ENCODE measurements at regions not wholly inside any gene's neighbourhood (a gene's known extent, or its start where the extent isn't known, plus 50 kb on each side); places are given as distances from the start of the nearest gene placed in this dataset.
A peak's percentile ranks its signal among the peaks of the same experiment; 100 is the strongest.

DNA sequence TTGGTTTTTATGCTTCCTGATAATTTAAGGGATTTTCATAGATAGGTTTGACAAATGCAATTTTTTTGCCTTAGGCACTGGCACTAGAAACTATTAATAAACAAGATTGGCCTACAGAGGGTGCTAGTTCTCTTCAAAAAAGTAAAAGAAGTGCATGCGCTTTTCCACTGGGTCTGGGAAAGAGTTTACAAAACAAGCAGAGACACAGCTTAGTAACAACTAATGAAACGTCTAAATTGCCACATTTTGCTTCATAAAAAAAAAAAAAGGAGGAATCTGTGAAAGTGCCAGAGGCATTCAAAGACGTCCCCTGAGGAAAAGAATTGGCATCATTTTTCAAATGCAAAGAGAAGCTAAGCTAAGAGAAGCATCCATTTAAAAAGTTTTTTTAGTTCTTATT is 58.3 kb upstream of the EEA1 start:
- TF ChIP-seq, protein P1, sequence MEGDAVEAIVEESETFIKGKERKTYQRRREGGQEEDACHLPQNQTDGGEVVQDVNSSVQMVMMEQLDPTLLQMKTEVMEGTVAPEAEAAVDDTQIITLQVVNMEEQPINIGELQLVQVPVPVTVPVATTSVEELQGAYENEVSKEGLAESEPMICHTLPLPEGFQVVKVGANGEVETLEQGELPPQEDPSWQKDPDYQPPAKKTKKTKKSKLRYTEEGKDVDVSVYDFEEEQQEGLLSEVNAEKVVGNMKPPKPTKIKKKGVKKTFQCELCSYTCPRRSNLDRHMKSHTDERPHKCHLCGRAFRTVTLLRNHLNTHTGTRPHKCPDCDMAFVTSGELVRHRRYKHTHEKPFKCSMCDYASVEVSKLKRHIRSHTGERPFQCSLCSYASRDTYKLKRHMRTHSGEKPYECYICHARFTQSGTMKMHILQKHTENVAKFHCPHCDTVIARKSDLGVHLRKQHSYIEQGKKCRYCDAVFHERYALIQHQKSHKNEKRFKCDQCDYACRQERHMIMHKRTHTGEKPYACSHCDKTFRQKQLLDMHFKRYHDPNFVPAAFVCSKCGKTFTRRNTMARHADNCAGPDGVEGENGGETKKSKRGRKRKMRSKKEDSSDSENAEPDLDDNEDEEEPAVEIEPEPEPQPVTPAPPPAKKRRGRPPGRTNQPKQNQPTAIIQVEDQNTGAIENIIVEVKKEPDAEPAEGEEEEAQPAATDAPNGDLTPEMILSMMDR (conservative IDR thresholded peaks at IDR 0.05; ENCODE audit: low read depth, low read length), result peak; percentile 79
- no peak for TF ChIP-seq EZH2phosphoT487 (IDR thresholded peaks at IDR 0.05; ENCODE audit: borderline replicate concordance, low read length)
- no peak for TF ChIP-seq EZH2 (IDR thresholded peaks at IDR 0.05; ENCODE audit: low read length, unreplicated experiment)

All from PC-3 (cell line).